Fibroblast of lung (primary cell): ENCODE measurements at regions not wholly inside any gene's neighbourhood (a gene's known extent, or its start where the extent isn't known, plus 50 kb on each side); places are given as distances from the start of the nearest gene placed in this dataset.

Source experiments
- DNase-seq, 2 donors: peaks; one replicate each; pipeline versions ENCODE4 v3.0.0 to v3.0.0-alpha.2; 2010; ENCODE audit warnings: low read depth in 2 of 2
- H2AFZ ChIP-seq: 2 replicates; pipeline ENCODE4 v1.5.1; 2012; ENCODE audit warnings: low read length, control low read depth, inconsistent platforms
- H3K27ac ChIP-seq: 2 replicates; pipeline ENCODE4 v1.5.1; 2011; ENCODE audit warnings: low read length, control low read depth; ENCODE audit not compliant: insufficient read depth
- H3K27me3 ChIP-seq: 2 replicates; pipeline ENCODE4 v1.5.1; 2011; ENCODE audit warnings: mild to moderate bottlenecking, low read length; ENCODE audit not compliant: control insufficient read depth, insufficient read depth
- H3K36me3 ChIP-seq: 2 replicates; pipeline ENCODE4 v1.5.1; 2011; ENCODE audit warnings: low read length; ENCODE audit not compliant: control insufficient read depth, insufficient read depth
- H3K4me1 ChIP-seq: 2 replicates; pipeline ENCODE4 v1.5.1; 2011; ENCODE audit warnings: low read length; ENCODE audit not compliant: control insufficient read depth, insufficient read depth; ENCODE audit errors: extremely low read depth
- H3K4me2 ChIP-seq: 2 replicates; pipeline ENCODE4 v1.5.1; 2011; ENCODE audit warnings: low read length, control low read depth; ENCODE audit not compliant: insufficient read depth; ENCODE audit errors: extremely low read depth
- H3K4me3 ChIP-seq, 4 experiments: fragments of 200-600 bp in 1 of 4; sonication (generic) in 1 of 4; replicated peaks in 1 of 4; 2 replicates each; pipeline ENCODE4 v1.5.1; 2011 to 2016; ENCODE audit warnings: low read length in 4 of 4, low read depth in 3 of 4, mild to moderate bottlenecking in 3 of 4, control low read depth in 2 of 4, inconsistent platforms in 1 of 4, mixed read lengths in 1 of 4; ENCODE audit not compliant: insufficient read depth in 1 of 4; ENCODE audit errors: control extremely low read depth in 1 of 4
- H3K79me2 ChIP-seq: 2 replicates; pipeline ENCODE4 v1.5.1; 2012; ENCODE audit warnings: mild to moderate bottlenecking, low read length, inconsistent platforms; ENCODE audit not compliant: control insufficient read depth, insufficient read depth
- H3K9ac ChIP-seq: 2 replicates; pipeline ENCODE4 v1.5.1; 2011; ENCODE audit warnings: mild to moderate bottlenecking, low read length, control low read depth; ENCODE audit not compliant: insufficient read depth
- H3K9me3 ChIP-seq: 2 replicates; pipeline ENCODE4 v1.5.1; 2012; ENCODE audit warnings: low read depth, low read length; ENCODE audit not compliant: control insufficient read depth, insufficient read depth
- H4K20me1 ChIP-seq: 2 replicates; pipeline ENCODE4 v1.5.1; 2011; ENCODE audit warnings: low read length; ENCODE audit not compliant: control insufficient read depth, insufficient read depth; ENCODE audit errors: extremely low read depth
- CTCF ChIP-seq, 2 donors: IDR thresholded peaks in 1 of 2; conservative IDR thresholded peaks in 1 of 2; 1 replicate in 1 of 2; 2 replicates in 1 of 2; pipeline ENCODE4 v1.5.1; 2011 to 2012; ENCODE audit warnings: low read length in 2 of 2, control low read depth in 1 of 2, inconsistent platforms in 1 of 2, low read depth in 1 of 2, mild to moderate bottlenecking in 1 of 2
- EZH2 ChIP-seq: IDR thresholded peaks from 2 replicates; pipeline ENCODE4 v1.5.1; 2012; ENCODE audit warnings: low read length, control low read depth, mild to moderate bottlenecking; ENCODE audit errors: missing control alignments

- Histone ChIP-seq H3K4me3 (no peak overlapping the region), H3K79me2 (no peaks in the 10 kb centered on the region), H3K9ac (no peak overlapping the region), H2AFZ (no peak overlapping the region), H3K36me3 (no peaks in the 10 kb centered on the region), H3K27ac (no peak overlapping the region), H3K4me1 (no peaks in the 10 kb centered on the region), H3K27me3 (no peaks in the 10 kb centered on the region), H3K9me3 (no peaks in the 10 kb centered on the region), H3K4me2 (no peak overlapping the region), H4K20me1 (no peaks in the 10 kb centered on the region)
- DNase-seq, result no peak
- TF ChIP-seq CTCF (conservative IDR thresholded peaks at IDR 0.05 in 1 of 2, IDR thresholded peaks at IDR 0.05 in 1 of 2; ENCODE audit: low read depth in 1 of 2, low read length in 2 of 2) (no peak), EZH2 (no peak)
Observed at GRCh38 chr7:117982071-117983055, 109.1 kb upstream of the CTTNBP2 start.

- no peaks in the 10 kb centered on the region for H3K4me1 ChIP-seq
- no peak overlapping the region for H3K4me2 ChIP-seq
- no peak for DNase-seq
- H4K20me1 ChIP-seq, result no peaks in the 10 kb centered on the region
- H3K27ac ChIP-seq, result no peak overlapping the region
- no peak overlapping the region for H3K4me3 ChIP-seq
- TF ChIP-seq EZH2 (no peak), CTCF (conservative IDR thresholded peaks at IDR 0.05 in 1 of 2, IDR thresholded peaks at IDR 0.05 in 1 of 2; ENCODE audit: low read depth in 1 of 2, low read length in 2 of 2) (no peak)
- H3K27me3 ChIP-seq, result no peaks in the 10 kb centered on the region
- no peak overlapping the region for H2AFZ ChIP-seq
- no peaks in the 10 kb centered on the region for H3K36me3 ChIP-seq
- H3K9me3 ChIP-seq, result no peaks in the 10 kb centered on the region
- no peak overlapping the region for H3K9ac ChIP-seq
- no peaks in the 10 kb centered on the region for H3K79me2 ChIP-seq
Observed at GRCh38 chr7:117986645-117987269, 113.5 kb upstream of the CTTNBP2 start.

- Histone ChIP-seq H3K36me3 (no peaks in the 10 kb centered on the region), H3K27ac (no peak overlapping the region)
- no peak for DNase-seq
Observed at GRCh38 chr7:117990834-117991233, 117.6 kb upstream of the CTTNBP2 start.

More at GRCh38 chr7:117990834-117991233, 117.6 kb upstream of the CTTNBP2 start:
- TF ChIP-seq CTCF (conservative IDR thresholded peaks at IDR 0.05 in 1 of 2, IDR thresholded peaks at IDR 0.05 in 1 of 2; ENCODE audit: low read depth in 1 of 2, low read length in 2 of 2) (no peak), EZH2 (no peak)
- no peak overlapping the region for H3K9ac ChIP-seq
- H3K79me2 ChIP-seq, result no peaks in the 10 kb centered on the region
- no peaks in the 10 kb centered on the region for H3K4me1 ChIP-seq
- no peaks in the 10 kb centered on the region for H3K9me3 ChIP-seq
- H3K4me3 ChIP-seq, result no peak overlapping the region
- no peaks in the 10 kb centered on the region for H3K27me3 ChIP-seq
- no peaks in the 10 kb centered on the region for H4K20me1 ChIP-seq
- no peak overlapping the region for H2AFZ ChIP-seq
- H3K4me2 ChIP-seq, result no peak overlapping the region
